SK-N-SH (cell line): ENCODE measurements at regions not wholly inside any gene's neighbourhood (a gene's known extent, or its start where the extent isn't known, plus 50 kb on each side); places are given as distances from the start of the nearest gene placed in this dataset.

Experiments
- CTCF ChIP-seq: fragments of 200-600 bp; sonication (generic); IDR thresholded peaks from 2 replicates; pipeline ENCODE4 v1.6.1; 2017; ENCODE audit warnings: antibody characterized with exemption, mild to moderate bottlenecking, moderate library complexity
- MAX ChIP-seq: IDR thresholded peaks from 2 replicates; pipeline ENCODE4 v1.4.0; 2012; ENCODE audit warnings: low read depth
- POLR2AphosphoS5 ChIP-seq: IDR thresholded peaks from 2 replicates; pipeline ENCODE4 v1.6.1; 2012; ENCODE audit warnings: low read depth, low read length
- SMC3 ChIP-seq: IDR thresholded peaks from 2 replicates; pipeline ENCODE4 v1.6.1; 2012; ENCODE audit warnings: low read depth, low read length, improper control_type of control experiment
- TAF1 ChIP-seq: IDR thresholded peaks from 2 replicates; pipeline ENCODE4 v1.6.1; 2012; ENCODE audit warnings: low read depth, mild to moderate bottlenecking, low read length, moderate library complexity, borderline replicate concordance

GRCh38 chr13:82791035-82791434, 1091.2 kb downstream of the SLITRK1 start:
- TF ChIP-seq CTCF (no peak), TAF1 (no peak), POLR2AphosphoS5 (no peak), SMC3 (no peak), MAX (no peak)
